Ureter (tissue), 1 donor: ENCODE measurements at regions not wholly inside any gene's neighbourhood (a gene's known extent, or its start where the extent isn't known, plus 50 kb on each side); places are given as distances from the start of the nearest gene placed in this dataset.

Experiments
- DNase-seq: peaks from one replicate; pipeline ENCODE4 v3.0.0-alpha.2; 2020; ENCODE audit warnings: low spot score
- donor health status: DM: yes; HTN: yes; CAD: no.

DNA sequence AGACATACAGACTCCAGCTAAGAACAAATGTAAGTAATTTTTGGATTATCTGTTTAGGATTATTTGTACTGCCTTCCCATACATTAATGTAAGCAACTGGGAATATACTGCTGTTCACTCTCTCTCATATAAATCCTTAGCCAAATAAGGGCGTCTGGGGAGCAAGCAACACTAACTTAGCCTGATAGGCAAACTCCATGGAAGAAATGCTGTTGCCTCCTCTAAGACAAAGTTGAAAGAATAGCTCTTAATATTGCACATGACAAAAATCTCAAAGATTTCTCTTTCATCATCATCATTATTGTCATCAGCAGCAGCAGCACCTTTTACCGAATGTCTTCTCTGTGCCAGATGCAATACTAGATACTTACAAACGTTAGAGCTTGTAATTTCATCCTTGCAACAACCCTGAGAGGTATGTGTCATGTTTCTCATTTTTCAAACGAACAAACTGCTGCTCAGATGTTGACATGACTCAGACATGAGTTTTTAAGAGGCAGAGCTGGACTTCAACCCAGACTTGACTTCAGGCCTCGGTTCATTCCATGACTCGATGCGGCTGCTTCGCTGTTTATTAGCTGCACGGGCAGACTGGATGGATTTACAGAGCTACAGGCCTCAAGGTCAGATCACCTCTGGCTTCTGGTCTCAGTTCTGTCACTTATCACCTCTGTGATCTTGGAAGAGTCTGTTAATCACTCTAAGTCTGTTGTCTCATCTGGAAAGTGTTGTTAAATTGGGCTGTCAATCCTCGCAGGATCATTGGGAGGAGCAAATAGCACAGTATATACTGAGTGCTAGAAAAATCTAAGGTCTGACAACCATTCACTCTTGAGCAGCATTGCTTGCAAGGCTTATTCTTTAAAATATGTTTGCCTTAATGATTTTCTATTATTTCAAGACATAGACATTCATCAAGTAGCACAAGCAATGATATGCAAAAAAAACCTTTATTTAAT lies 126.3 kb upstream of the CELF2 start:
- no peak for DNase-seq

DNA sequence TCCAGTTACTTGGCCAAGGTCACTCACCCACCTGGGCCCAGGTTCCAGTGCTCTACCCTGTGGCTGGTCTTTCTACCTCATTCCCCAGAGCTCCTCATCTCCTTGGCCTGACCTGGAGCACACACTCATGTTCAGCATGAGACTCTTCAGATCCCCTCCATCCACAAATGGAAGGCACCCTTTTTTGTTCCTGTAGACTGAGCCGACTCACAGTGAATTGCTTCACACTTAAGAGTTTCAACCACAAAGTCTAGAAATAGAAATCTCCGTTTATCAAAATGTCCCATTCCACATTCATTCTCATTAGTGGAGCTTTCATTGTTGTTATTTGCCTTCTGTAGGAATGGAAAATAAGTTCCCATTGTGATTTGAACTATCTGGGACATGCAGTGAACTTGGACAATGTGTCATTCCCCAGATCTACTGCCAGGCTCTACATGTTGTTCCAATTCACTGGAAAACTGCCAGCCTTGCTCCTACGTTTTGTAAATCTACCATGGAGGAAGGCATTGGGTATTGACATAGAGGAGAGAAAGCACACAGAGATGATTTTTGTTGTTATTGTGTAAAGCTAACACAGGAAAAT lies 125.3 kb upstream of the CELF2 start:
- no peak for DNase-seq

DNA sequence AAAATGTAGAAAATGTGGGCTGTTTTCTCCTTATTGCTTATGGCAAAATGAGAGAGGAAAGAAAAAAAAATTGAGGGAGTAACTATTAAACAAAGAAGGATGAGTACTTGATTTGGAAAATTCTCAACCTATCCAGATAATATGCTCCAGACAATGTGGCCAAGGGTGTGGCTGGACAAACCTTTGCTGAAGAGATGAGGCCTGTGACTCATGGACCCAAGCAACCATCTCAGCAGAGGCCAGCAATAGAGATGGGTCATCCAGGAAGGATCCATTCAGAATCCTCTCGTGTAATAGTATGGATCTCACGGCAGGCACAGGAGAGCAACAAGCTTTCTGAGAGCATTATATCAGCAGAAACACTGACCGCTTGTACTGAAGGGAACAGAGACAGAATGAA lies 120.3 kb upstream of the CELF2 start:
- DNase-seq, result no peak

GRCh38 chr10:10901906-10902305 lies 115.8 kb upstream of the CELF2 start:
- no peak for DNase-seq

DNA sequence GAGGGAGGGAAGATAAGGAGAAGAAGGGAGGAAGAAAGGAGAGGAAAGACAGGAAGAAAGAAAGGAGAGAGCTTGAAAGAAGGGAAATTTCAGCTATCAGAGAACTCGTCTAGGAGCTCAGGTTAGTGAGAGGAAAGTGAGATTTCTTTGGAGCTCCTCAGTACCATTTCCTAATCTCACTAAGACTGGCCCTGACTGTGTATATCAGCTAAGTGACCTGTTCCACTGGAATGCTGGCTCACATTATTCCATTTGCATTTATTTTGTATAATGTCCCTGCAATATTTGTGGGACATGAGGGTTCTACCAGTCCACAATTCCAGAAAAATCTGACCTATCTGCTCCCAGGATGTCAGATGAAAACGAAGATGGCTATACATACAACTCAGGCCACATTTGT lies 114.7 kb upstream of the CELF2 start:
- no peak for DNase-seq

DNA sequence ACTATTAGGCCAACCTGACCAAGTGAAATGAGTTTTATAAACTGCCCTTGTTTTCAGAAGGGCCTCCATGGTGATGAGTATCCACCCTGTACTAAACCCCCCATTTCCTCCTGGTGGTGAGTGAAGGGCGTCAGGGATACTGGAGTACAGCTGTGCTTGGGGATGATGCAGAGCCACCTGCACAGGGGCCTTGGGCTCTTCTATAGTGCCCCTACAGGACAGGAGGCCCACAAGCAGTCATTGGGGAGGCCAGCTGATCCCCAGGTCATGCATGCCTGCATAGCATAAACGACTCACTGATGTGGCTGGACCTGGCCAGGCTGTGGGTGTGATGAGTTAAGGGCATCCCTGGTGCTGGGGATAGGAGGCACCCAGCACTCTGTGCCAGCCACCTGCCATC lies 114.1 kb upstream of the CELF2 start:
- no peak for DNase-seq

GRCh38 chr10:10910634-10911033 lies 107.0 kb upstream of the CELF2 start:
- DNase-seq, result no peak

- DNase-seq, result no peak
Observed at GRCh38 chr10:10911035-10911434, 106.6 kb upstream of the CELF2 start.

DNA sequence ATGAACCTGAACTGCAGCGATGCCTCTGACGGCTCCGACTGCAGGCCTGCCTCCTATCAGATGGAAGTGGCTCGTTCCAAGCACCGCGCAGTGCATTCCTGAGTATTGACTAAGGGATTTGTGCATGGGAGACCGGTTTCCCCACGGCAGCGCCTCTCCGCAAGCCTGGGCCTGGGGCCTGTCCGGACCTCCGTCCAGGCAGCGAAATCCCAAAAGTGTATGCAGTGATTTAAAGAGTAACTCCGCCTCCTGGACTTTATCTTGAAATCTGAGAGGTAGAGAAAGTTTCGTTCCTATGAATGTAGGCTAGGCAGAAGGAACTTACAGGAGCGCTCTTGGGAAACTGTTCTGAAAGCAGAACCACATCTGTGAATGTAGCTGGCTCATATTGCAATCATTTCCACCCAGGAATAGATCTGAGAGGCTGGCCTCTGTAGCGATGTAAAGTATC lies 106.2 kb upstream of the CELF2 start:
- DNase-seq, result peak; percentile 75

GRCh38 chr10:10914144-10914543 lies 103.5 kb upstream of the CELF2 start:
- DNase-seq, result no peak

DNA sequence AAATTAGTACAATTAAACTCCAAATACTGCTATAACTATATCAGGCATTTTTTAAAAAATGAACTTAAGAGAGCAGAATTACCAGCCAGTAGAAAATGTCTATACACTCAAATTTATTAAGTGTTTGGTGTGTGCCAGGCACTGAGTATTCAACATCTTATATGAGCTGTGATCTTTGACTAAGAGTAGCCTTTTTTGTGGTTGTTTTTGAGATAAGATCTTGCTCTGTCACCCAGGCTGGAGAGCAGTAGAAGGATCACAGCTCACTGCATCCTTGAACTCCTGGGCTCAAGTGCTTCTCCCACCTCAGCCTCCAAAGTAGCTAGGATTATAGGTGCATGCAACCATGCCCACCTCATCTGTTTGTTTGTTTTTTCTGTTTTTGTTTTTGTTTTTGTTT lies 102.5 kb upstream of the CELF2 start:
- DNase-seq, result no peak

- DNase-seq, result no peak
Observed at GRCh38 chr10:10917031-10917430, 100.6 kb upstream of the CELF2 start.

DNA sequence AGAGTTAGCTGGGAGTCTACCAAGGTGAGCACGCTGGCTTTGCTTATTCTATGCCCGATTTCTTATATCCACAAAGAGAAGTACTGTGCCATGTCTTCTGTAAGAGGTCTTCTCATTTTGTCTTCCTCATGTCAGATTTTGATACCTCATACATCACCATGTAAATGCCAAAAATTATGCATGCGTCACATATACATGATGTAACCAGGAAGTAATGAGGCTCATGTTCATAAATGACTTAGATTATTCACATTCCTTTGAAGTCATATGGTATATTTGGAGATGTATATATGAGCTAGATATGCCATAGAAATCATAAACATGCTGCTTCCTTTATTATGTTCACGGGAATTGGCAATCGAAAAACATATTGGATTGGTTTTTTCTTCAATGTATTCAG lies 97.7 kb upstream of the CELF2 start:
- DNase-seq, result no peak

- DNase-seq, result no peak
Observed at GRCh38 chr10:10921826-10922461, 95.7 kb upstream of the CELF2 start.

DNA sequence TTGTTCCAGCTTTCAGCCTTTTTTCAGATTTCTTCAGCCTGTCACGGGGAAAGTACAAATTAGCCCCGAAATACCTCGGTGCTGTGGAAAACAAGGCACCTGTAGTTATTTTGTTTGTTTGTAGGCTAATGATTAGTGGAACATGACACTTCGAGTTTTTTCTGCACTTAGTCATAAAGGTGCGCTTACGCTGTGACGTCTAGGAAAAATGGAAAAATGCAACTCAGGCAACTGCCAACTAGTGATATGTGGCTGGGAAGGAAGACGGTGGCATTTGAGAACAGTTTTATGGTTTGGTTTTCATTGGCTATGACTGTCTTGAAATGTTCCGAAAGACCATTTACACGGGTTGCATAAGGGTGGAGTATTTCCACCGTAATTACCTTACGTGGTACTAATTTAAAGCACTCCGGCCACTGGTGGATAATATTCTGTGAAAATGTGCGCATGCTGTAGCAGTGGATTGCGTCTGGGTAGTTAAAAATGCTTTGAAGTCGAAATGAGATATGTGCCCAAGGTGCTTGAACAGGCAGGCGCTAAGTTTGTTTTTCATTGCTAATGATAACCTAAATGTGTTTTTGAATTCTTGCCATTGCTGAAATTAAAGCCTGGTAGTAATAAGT lies 94.5 kb upstream of the CELF2 start:
- no peak for DNase-seq

GRCh38 chr10:10925667-10926066 lies 92.0 kb upstream of the CELF2 start:
- DNase-seq, result no peak

DNA sequence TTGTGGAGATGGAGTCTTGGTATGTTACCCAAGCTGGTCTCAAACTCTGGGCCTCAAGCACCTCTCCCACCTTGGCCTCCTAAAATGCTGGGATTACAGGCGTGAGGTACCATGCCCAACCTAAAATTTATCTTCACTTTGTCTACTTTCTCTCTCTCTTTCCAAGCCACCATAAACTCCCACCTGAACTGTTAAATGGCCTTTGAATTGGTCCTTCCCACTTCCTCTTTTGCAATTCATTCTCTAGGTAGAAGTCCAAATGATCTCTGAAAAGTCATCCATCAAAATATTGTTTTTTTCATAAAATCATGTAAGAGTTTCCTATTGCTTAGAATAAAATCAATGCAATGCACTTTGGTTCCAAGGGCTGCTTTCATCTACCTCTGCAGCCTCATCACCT lies 90.1 kb upstream of the CELF2 start:
- DNase-seq, result no peak

GRCh38 chr10:10930979-10931743 lies 86.5 kb upstream of the CELF2 start:
- no peak for DNase-seq

DNA sequence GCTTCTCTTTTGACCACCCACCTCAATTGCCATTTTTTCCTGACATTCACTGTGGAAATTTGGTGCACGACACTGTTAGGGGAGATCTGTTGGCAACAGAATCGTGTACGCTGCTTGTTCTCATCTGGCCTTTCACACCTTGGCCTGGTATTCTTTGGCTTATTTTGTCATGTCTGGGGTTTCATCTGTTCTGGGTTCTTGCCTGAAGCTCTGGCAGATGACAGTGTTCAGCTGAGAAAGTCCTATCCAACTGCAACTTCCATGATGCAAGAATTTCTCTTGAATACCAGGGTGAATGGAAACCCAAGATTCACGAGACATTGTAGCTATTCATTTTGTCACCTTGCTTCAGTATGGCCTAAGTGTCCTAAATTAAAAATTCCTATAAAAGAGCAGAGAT lies 82.6 kb upstream of the CELF2 start:
- no peak for DNase-seq

- no peak for DNase-seq
Observed at GRCh38 chr10:10938676-10939075, 79.0 kb upstream of the CELF2 start.

DNA sequence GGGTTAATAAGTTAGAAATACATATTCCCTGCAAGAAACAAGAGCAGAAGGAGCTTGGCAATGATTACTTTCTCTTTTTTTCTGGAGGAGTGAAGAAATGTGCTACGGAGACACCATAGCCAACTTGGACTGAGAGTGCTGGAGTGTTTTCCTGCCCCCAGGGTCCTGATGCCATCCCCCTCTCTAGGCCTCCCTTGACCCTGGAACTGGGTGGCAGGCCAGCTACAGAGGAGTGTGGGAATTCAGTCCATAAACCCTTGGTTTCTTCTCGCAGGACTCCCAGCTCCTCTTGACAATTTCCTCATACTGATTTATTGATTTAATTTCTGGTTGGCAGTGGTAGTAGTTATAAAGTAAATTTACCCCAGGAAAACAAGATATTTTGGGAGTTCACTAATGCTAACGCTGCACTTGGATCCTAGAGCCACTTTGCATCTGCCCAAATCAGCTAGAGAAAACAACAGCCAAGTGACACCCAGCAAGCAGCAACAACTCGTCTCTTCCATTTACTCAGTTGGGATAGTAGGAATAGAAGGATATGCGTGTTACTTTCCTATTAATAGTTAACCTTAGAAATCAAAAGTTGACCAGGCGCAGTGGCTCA lies 76.4 kb upstream of the CELF2 start:
- DNase-seq, result no peak
